ENCODE measurements at regions not wholly inside any gene's neighbourhood (a gene's known extent, or its start where the extent isn't known, plus 50 kb on each side); places are given as distances from the start of the nearest gene placed in this dataset.
A peak's percentile ranks its signal among the peaks of the same experiment; 100 is the strongest.

- no peak; the same call in 1 of the 2 replicates for TF ChIP-seq MAX (IDR thresholded peaks at IDR 0.05; ENCODE audit: low read depth)
- TF ChIP-seq TEAD4 (IDR thresholded peaks at IDR 0.05; ENCODE audit: borderline replicate concordance, insufficient read depth) = peak; percentile 58; the same call in 1 of the 2 replicates
- TF ChIP-seq TCF12 (IDR thresholded peaks at IDR 0.05) = peak; percentile 55
- no peak for TF ChIP-seq FOXM1 (IDR thresholded peaks at IDR 0.05; ENCODE audit: low read depth)
- 0 out of 2 replicates have a peak, but pooled peaks have one; percentile 7 for TF ChIP-seq JUND (IDR thresholded peaks at IDR 0.05)
- no peak for TF ChIP-seq GATA2 (CRISPR knock-in tag; IDR thresholded peaks at IDR 0.05)
- no peak for TF ChIP-seq CTCF (IDR thresholded peaks at IDR 0.05)
- TF ChIP-seq NFIC (IDR thresholded peaks at IDR 0.05; ENCODE audit: borderline replicate concordance) = peak; percentile 28; the same call in 1 of the 2 replicates
- no peak for TF ChIP-seq USF2 (IDR thresholded peaks at IDR 0.05; ENCODE audit: borderline replicate concordance, low read depth, low read length)
- no peak for TF ChIP-seq REST (IDR thresholded peaks at IDR 0.05; ENCODE audit: low read depth, low read length)
- TF ChIP-seq PBX3 (IDR thresholded peaks at IDR 0.05) = peak; percentile 29; the same call in 1 of the 2 replicates
- H3K4me1 ChIP-seq (ENCODE audit: control insufficient read depth in 1 of 2, insufficient read depth in 2 of 2, low read depth in 1 of 2, low read length in 1 of 2) = peaks cover 0 to 7% of the 10 kb centered on the region in 2 experiments; a peak in 2 of 4 replicates
- H3F3A ChIP-seq (replicated peaks; ENCODE audit: insufficient read depth) = no peaks in the 10 kb centered on the region
- CTCF ChIA-PET = interaction anchor here (1.1 to 1.7 kb wide), 3 partner anchors 10 to 172 kb away, joined by 3 to 4 read pairs (median 3); no protein-coding TSS in a partner anchor
- WGBS (ENCODE audit: low lambda C conversion rate) = 47% methylated on average over 3 of the region's 3 CpGs
- H3K27me3 ChIP-seq (ENCODE audit: insufficient read depth) = no peaks in the 10 kb centered on the region
- no peaks in the 10 kb centered on the region for H3K9me3 ChIP-seq
- peak overlapping the region in 1 of 2 experiments; percentile 29; a peak in 2 of 4 replicates for H3K27ac ChIP-seq (ENCODE audit: low read depth in 2 of 2, low read length in 1 of 2)
- peak overlapping the region; percentile 19; the same call in 1 of the 2 replicates for H3K4me2 ChIP-seq
- no peak overlapping the region for H3K9ac ChIP-seq
- H3K4me3 ChIP-seq (ENCODE audit: low read depth in 2 of 2, low read length in 1 of 2) = no peak overlapping the region
- DNase-seq = no peak
- POLR2A ChIA-PET = no interaction called here
- no peaks in the 10 kb centered on the region for H3K36me3 ChIP-seq (replicated peaks in 1 of 2; ENCODE audit: control insufficient read depth in 1 of 2, insufficient read depth in 2 of 2, low read length in 1 of 2)
- H3K79me2 ChIP-seq (ENCODE audit: insufficient read depth) = no peaks in the 10 kb centered on the region
- peak overlapping the region; percentile 23; the same call in 1 of the 2 replicates for H2AFZ ChIP-seq (ENCODE audit: low read depth)
- H4K20me1 ChIP-seq (ENCODE audit: insufficient read depth) = no peaks in the 10 kb centered on the region
- H3K9me2 ChIP-seq = no peaks in the 10 kb centered on the region
Observed at GRCh38 chr11:13135385-13136271, 126.5 kb downstream of the RASSF10 start.

Measured in SK-N-SH (cell line).